ENCODE measurements at regions not wholly inside any gene's neighbourhood (a gene's known extent, or its start where the extent isn't known, plus 50 kb on each side); places are given as distances from the start of the nearest gene placed in this dataset.

- TF ChIP-seq CTCF (IDR thresholded peaks at IDR 0.05) (no peak), POLR2A (IDR thresholded peaks at IDR 0.05) (no peak), POLR2AphosphoS5 (IDR thresholded peaks at IDR 0.05) (no peak)
Observed at GRCh38 chr2:180255981-180256380, 248.9 kb upstream of the CWC22 start.
